Vagina (tissue), 2 donors: ENCODE measurements at regions not wholly inside any gene's neighbourhood (a gene's known extent, or its start where the extent isn't known, plus 50 kb on each side); places are given as distances from the start of the nearest gene placed in this dataset.

Source experiments
- DNase-seq, 2 donors: peaks; one replicate each; pipeline ENCODE4 v3.0.0-alpha.2; 2017; ENCODE audit errors: extremely low spot score in 2 of 2
- H3K27ac ChIP-seq: fragments of 200-600 bp; sonication (generic); one replicate; pipeline ENCODE4 v1.5.1; 2019
- H3K27me3 ChIP-seq: fragments of 200-600 bp; sonication (generic); one replicate; pipeline ENCODE4 v1.5.1; 2019
- H3K36me3 ChIP-seq, 2 donors: fragments of 200-600 bp; sonication (generic); one replicate each; pipeline ENCODE4 v1.5.1; 2017 to 2019
- H3K4me1 ChIP-seq: fragments of 200-600 bp; sonication (generic); one replicate; pipeline ENCODE4 v1.5.1; 2019
- H3K4me3 ChIP-seq, 2 donors: fragments of 200-600 bp; sonication (generic); 1 replicate in 1 of 2; 2 replicates in 1 of 2; pipeline ENCODE4 v1.5.1; 2016 to 2019
- H3K9me3 ChIP-seq: fragments of 200-600 bp; sonication (generic); one replicate; pipeline ENCODE4 v1.5.1; 2019
- CTCF ChIP-seq, 3 experiments: fragments of 450-650 bp in 2 of 3; fragments of 200-600 bp in 1 of 3; sonication (generic) in 1 of 3; IDR thresholded peaks; one replicate each; pipeline ENCODE4 v1.5.1; 2017 to 2019; ENCODE audit warnings: antibody characterized with exemption in 3 of 3, mild to moderate bottlenecking in 2 of 3, moderate library complexity in 2 of 3
- POLR2A ChIP-seq, 2 donors: fragments of 450-650 bp; IDR thresholded peaks; one replicate each; pipeline ENCODE4 v1.6.1; 2017; ENCODE audit warnings: antibody characterized with exemption in 2 of 2, mild to moderate bottlenecking in 2 of 2, moderate library complexity in 2 of 2
- POLR2AphosphoS5 ChIP-seq, 2 donors: sonication (generic); formaldehyde crosslinking; IDR thresholded peaks; one replicate each; pipeline ENCODE4 v1.9.0; 2017; ENCODE audit warnings: antibody characterized with exemption in 2 of 2, mild to moderate bottlenecking in 2 of 2, low read depth in 1 of 2; ENCODE audit not compliant: insufficient read depth in 1 of 2
- intact Hi-C: fragments of 100-400 bp; cut with DNase I; formaldehyde crosslinking; loops from one replicate; pipeline ENCODE4 v1.15.1; 2023

- H3K9me3 ChIP-seq: no peaks in the 10 kb centered on the region
- intact Hi-C loops: no loop called here
- H3K27me3 ChIP-seq: no peaks in the 10 kb centered on the region
- H3K4me3 ChIP-seq: no peak overlapping the region
- no peaks in the 10 kb centered on the region for H3K4me1 ChIP-seq
- no peaks in the 10 kb centered on the region for H3K36me3 ChIP-seq
- no peak for DNase-seq
- H3K27ac ChIP-seq: no peak overlapping the region
- TF ChIP-seq CTCF (IDR thresholded peaks at IDR 0.05): no peak
- TF ChIP-seq POLR2AphosphoS5 (IDR thresholded peaks at IDR 0.05; ENCODE audit: insufficient read depth in 1 of 2, low read depth in 1 of 2): no peak
- TF ChIP-seq POLR2A (IDR thresholded peaks at IDR 0.05): no peak
Measured at GRCh38 chr9:78807286-78807685, 510.4 kb downstream of the PSAT1 start.

GRCh38 chr9:78808048-78808447, 511.1 kb downstream of the PSAT1 start:
- Histone ChIP-seq H3K27ac (no peak overlapping the region), H3K9me3 (no peaks in the 10 kb centered on the region), H3K27me3 (no peaks in the 10 kb centered on the region), H3K4me3 (no peak overlapping the region), H3K36me3 (no peaks in the 10 kb centered on the region), H3K4me1 (no peaks in the 10 kb centered on the region)
- intact Hi-C loops: no loop called here
- no peak for DNase-seq
- TF ChIP-seq POLR2A (IDR thresholded peaks at IDR 0.05) (no peak), POLR2AphosphoS5 (IDR thresholded peaks at IDR 0.05; ENCODE audit: insufficient read depth in 1 of 2, low read depth in 1 of 2) (no peak), CTCF (IDR thresholded peaks at IDR 0.05) (no peak)

GRCh38 chr9:78811622-78812276, 514.8 kb downstream of the PSAT1 start:
- no peaks in the 10 kb centered on the region for H3K27me3 ChIP-seq
- H3K4me1 ChIP-seq: no peaks in the 10 kb centered on the region
- TF ChIP-seq CTCF (IDR thresholded peaks at IDR 0.05) (no peak), POLR2AphosphoS5 (IDR thresholded peaks at IDR 0.05; ENCODE audit: insufficient read depth in 1 of 2, low read depth in 1 of 2) (no peak), POLR2A (IDR thresholded peaks at IDR 0.05) (no peak)

GRCh38 chr9:78812665-78813064, 515.7 kb downstream of the PSAT1 start:
- Histone ChIP-seq H3K27ac (no peak overlapping the region), H3K9me3 (no peaks in the 10 kb centered on the region), H3K27me3 (no peaks in the 10 kb centered on the region), H3K4me3 (no peak overlapping the region), H3K36me3 (no peaks in the 10 kb centered on the region), H3K4me1 (no peaks in the 10 kb centered on the region)
- TF ChIP-seq POLR2AphosphoS5 (IDR thresholded peaks at IDR 0.05; ENCODE audit: insufficient read depth in 1 of 2, low read depth in 1 of 2) (no peak), CTCF (IDR thresholded peaks at IDR 0.05) (no peak), POLR2A (IDR thresholded peaks at IDR 0.05) (no peak)
- intact Hi-C loops: no loop called here
- DNase-seq: no peak

More at GRCh38 chr9:78811622-78812276, 514.8 kb downstream of the PSAT1 start:
- Histone ChIP-seq H3K36me3 (no peaks in the 10 kb centered on the region), H3K27ac (no peak overlapping the region), H3K4me3 (no peak overlapping the region), H3K9me3 (no peaks in the 10 kb centered on the region)
- intact Hi-C loops: no loop called here
- no peak for DNase-seq

- H3K27ac ChIP-seq: no peak overlapping the region
- TF ChIP-seq CTCF (IDR thresholded peaks at IDR 0.05): no peak
- TF ChIP-seq POLR2A (IDR thresholded peaks at IDR 0.05): no peak
- TF ChIP-seq POLR2AphosphoS5 (IDR thresholded peaks at IDR 0.05; ENCODE audit: insufficient read depth in 1 of 2, low read depth in 1 of 2): no peak
- H3K27me3 ChIP-seq: no peaks in the 10 kb centered on the region
- DNase-seq: no peak
- H3K9me3 ChIP-seq: no peaks in the 10 kb centered on the region
- H3K4me1 ChIP-seq: no peaks in the 10 kb centered on the region
- H3K4me3 ChIP-seq: no peak overlapping the region
- intact Hi-C loops: no loop called here
- H3K36me3 ChIP-seq: no peaks in the 10 kb centered on the region
Measured at GRCh38 chr9:78813602-78814180, 516.8 kb downstream of the PSAT1 start.
